ENCODE measurements at regions not wholly inside any gene's neighbourhood (a gene's known extent, or its start where the extent isn't known, plus 50 kb on each side); places are given as distances from the start of the nearest gene placed in this dataset.

DNA sequence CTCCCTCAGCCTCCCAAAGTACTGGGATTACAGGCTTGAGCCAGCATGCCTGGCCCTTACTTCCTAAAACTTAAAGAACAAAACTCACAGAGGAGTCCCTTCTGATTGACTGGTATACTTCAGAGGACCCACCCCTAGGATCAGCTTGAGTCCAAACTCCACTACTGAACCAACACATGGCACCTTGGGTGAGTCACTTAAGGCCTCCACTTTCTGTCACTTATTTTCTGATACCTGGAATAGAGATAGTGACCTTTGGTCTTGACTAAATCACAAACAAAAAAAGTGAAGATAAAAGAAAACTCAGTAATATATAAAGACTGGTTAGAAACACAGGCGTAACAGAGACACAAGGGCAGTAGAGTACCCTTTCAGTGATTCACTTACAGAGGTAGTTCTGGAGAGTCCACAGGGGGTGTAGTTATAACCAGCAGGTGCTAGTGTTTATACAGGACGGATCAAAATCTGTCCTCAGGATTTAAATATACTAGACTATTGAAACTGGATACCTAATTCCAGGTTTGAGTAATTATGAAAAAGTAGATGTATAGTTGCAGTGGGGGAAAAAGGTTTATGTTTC lies 274.3 kb upstream of the ANKRD55 start:
- TF ChIP-seq, protein P1, sequence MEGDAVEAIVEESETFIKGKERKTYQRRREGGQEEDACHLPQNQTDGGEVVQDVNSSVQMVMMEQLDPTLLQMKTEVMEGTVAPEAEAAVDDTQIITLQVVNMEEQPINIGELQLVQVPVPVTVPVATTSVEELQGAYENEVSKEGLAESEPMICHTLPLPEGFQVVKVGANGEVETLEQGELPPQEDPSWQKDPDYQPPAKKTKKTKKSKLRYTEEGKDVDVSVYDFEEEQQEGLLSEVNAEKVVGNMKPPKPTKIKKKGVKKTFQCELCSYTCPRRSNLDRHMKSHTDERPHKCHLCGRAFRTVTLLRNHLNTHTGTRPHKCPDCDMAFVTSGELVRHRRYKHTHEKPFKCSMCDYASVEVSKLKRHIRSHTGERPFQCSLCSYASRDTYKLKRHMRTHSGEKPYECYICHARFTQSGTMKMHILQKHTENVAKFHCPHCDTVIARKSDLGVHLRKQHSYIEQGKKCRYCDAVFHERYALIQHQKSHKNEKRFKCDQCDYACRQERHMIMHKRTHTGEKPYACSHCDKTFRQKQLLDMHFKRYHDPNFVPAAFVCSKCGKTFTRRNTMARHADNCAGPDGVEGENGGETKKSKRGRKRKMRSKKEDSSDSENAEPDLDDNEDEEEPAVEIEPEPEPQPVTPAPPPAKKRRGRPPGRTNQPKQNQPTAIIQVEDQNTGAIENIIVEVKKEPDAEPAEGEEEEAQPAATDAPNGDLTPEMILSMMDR (IDR thresholded peaks at IDR 0.05): no peak
- TF ChIP-seq POLR2A (IDR thresholded peaks at IDR 0.05): no peak

Data from testis (tissue), 2 donors.